ENCODE measurements at regions not wholly inside any gene's neighbourhood (a gene's known extent, or its start where the extent isn't known, plus 50 kb on each side); places are given as distances from the start of the nearest gene placed in this dataset.
"Not testable (repeated sequence)": the region's sequence is repeated elsewhere in the genome, so short reads cannot be mapped to it uniquely, and the experiment has no call there.

DNA sequence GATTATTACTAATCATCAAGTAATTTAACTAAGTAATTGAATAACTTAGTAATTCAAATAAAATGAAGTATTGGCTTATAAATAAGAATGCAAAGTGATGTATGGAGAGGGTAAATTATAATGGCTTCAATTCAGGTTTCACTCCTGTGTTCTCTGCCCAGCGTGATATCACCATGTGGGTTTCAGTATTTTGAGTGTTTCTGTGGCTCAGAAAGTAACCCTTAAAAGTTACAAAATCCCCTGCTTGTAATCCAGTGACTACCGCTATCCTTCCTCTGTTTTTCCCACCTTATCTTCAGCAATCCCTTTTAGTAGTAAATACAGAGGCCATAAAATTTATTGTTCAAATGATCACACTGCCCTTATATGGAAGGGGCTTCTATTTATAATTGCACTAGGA lies 316.4 kb upstream of the CFAP20DC start:
- H3K27ac Mint-ChIP-seq = no peak overlapping the region
- no peak overlapping the region for H3K4me3 Mint-ChIP-seq
- H3K36me3 Mint-ChIP-seq = no peaks in the 10 kb centered on the region
- no peaks in the 10 kb centered on the region for H3K27me3 Mint-ChIP-seq
- peaks cover 5 to 13% (median 7%) of the 10 kb centered on the region in 3 donors for H3K4me1 Mint-ChIP-seq
- H3K9me3 Mint-ChIP-seq = no peaks in the 10 kb centered on the region

DNA sequence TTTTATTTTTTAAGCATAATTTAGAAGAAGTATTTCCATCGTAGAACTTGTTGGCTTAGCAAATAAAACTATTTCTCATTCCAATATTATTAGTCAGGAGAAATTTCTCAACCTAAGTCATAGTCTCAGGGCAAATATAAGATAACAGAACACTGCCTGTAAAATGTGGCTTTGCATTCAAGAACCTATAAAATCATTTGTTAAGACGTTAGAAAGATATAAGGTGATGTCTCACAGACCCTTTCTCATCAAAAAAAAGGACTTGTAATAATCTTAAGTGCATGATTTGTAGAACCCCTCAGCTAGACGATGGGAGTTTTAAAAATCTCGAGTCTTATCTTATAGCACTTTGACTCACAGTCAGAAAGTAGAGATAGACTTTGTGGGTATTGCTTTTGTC lies 314.7 kb upstream of the CFAP20DC start:
- Mint-ChIP-seq H3K4me1 (peaks cover 5 to 11% (median 6%) of the 10 kb centered on the region in 3 donors), H3K4me3 (no peak overlapping the region), H3K36me3 (no peaks in the 10 kb centered on the region), H3K27ac (no peak overlapping the region), H3K9me3 (no peaks in the 10 kb centered on the region), H3K27me3 (no peaks in the 10 kb centered on the region)

- H3K9me3 Mint-ChIP-seq = not testable (repeated sequence)
Measured at GRCh38 chr3:59360312-59360711, 310.5 kb upstream of the CFAP20DC start.

DNA sequence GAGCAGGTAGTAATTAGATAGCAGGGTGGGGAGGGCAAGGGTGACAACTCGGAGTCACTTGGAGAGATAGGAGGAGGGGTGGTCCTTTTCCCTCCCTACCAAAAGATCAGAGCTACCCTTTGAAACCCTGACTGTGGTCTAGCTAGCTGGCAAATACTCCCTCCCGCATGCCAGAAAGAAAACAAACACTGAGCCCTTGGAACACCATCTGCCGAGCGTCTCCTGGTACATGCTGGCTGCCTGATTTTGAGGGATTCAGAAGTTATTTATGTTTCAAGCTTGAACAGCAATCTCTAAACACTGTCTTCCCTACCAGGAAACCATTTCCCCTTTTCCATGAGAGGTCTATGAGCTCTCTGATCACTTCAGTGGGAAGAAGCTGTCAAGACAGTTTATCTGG lies 291.6 kb upstream of the CFAP20DC start:
- Mint-ChIP-seq H3K27me3 (no peaks in the 10 kb centered on the region), H3K4me3 (no peak overlapping the region), H3K27ac (no peak overlapping the region), H3K9me3 (no peaks in the 10 kb centered on the region), H3K4me1 (peaks cover 7 to 9% (median 7%) of the 10 kb centered on the region in 3 donors), H3K36me3 (peaks cover 3% of the 10 kb centered on the region)

More at GRCh38 chr3:59360312-59360711, 310.5 kb upstream of the CFAP20DC start:
- H3K36me3 Mint-ChIP-seq, H3K27ac Mint-ChIP-seq, H3K4me1 Mint-ChIP-seq, H3K27me3 Mint-ChIP-seq, H3K4me3 Mint-ChIP-seq: not testable (repeated sequence)

GRCh38 chr3:59339818-59340217 lies 290.0 kb upstream of the CFAP20DC start:
- H3K36me3 Mint-ChIP-seq = peaks cover 3% of the 10 kb centered on the region

DNA sequence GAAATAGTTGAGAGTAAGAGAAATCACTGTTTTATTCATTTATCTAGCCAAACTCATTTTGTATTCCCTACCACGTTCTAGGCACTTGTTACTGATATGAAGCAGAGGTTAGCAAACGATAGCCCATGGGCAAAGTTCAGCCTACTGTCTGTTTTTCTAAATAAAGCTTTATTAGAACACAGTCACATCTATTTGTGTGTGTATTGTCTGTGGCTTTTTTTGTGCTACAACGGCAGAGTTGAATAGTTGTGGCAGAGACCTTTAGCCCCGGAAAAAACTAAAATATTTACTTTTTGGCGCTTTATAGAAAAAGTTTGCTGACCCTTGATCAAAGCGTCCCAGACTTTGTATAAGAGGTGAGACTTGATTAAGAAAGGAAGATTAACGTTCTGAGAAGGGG lies 289.1 kb upstream of the CFAP20DC start:
- Mint-ChIP-seq H3K4me1 (peaks cover 7 to 9% (median 7%) of the 10 kb centered on the region in 3 donors), H3K27ac (no peak overlapping the region), H3K36me3 (peaks cover 3% of the 10 kb centered on the region), H3K27me3 (no peaks in the 10 kb centered on the region), H3K4me3 (no peak overlapping the region), H3K9me3 (peaks cover 0 to 2% (median 0%) of the 10 kb centered on the region in 3 donors)

More at GRCh38 chr3:59339818-59340217, 290.0 kb upstream of the CFAP20DC start:
- peak overlapping the region in 2 of 4 donors; percentile 51 to 75 for H3K4me3 Mint-ChIP-seq
- peaks cover 7 to 9% (median 7%) of the 10 kb centered on the region in 3 donors for H3K4me1 Mint-ChIP-seq
- no peaks in the 10 kb centered on the region for H3K27me3 Mint-ChIP-seq
- peak overlapping the region in 1 of 3 donors; percentile 36 for H3K27ac Mint-ChIP-seq
- no peaks in the 10 kb centered on the region for H3K9me3 Mint-ChIP-seq

GRCh38 chr3:59335338-59335737 lies 285.5 kb upstream of the CFAP20DC start:
- Mint-ChIP-seq H3K9me3 (peaks cover 0 to 8% (median 0%) of the 10 kb centered on the region in 3 donors), H3K36me3 (no peaks in the 10 kb centered on the region), H3K27ac (no peak overlapping the region), H3K4me3 (no peak overlapping the region), H3K4me1 (peaks cover 7% of the 10 kb centered on the region in 3 donors), H3K27me3 (no peaks in the 10 kb centered on the region)

- Mint-ChIP-seq H3K27ac (no peak overlapping the region), H3K4me3 (no peak overlapping the region), H3K36me3 (no peaks in the 10 kb centered on the region), H3K27me3 (no peaks in the 10 kb centered on the region), H3K4me1 (peaks cover 1% of the 10 kb centered on the region in 3 donors), H3K9me3 (peaks cover 0 to 8% (median 0%) of the 10 kb centered on the region in 3 donors)
Measured at GRCh38 chr3:59334585-59334984, 284.8 kb upstream of the CFAP20DC start.

DNA sequence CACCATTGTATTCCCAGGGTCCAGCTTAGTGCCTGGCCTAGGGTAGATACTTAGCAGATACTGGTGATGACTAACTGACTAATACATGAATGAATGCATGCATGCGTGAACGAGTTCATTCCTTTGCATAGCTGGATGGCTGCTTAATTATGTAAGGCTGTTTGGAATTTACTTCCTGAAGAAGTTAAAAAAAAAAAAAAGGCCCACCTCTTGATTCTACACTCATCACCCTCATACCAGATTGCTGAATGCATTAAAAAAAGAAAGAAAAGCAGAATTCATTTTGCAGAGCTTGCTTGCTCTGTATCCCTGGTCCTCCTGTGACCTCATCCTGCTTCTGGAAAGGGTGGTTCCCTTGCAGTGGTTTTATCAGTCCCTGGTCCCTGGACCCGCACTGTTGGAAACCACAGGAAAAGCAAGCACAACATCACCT lies 277.6 kb upstream of the CFAP20DC start:
- Mint-ChIP-seq H3K27me3 (no peaks in the 10 kb centered on the region), H3K9me3 (no peaks in the 10 kb centered on the region), H3K4me1 (no peaks in the 10 kb centered on the region), H3K36me3 (no peaks in the 10 kb centered on the region), H3K27ac (no peak overlapping the region), H3K4me3 (no peak overlapping the region)

- Mint-ChIP-seq H3K4me3 (no peak overlapping the region), H3K27me3 (no peaks in the 10 kb centered on the region), H3K9me3 (no peaks in the 10 kb centered on the region), H3K36me3 (no peaks in the 10 kb centered on the region), H3K27ac (no peak overlapping the region), H3K4me1 (no peaks in the 10 kb centered on the region)
Measured at GRCh38 chr3:59326246-59327024, 276.6 kb upstream of the CFAP20DC start.

GRCh38 chr3:59321881-59322540 lies 272.2 kb upstream of the CFAP20DC start:
- Mint-ChIP-seq H3K4me1 (peaks cover 0 to 3% (median 0%) of the 10 kb centered on the region in 3 donors), H3K27ac (no peak overlapping the region), H3K27me3 (no peaks in the 10 kb centered on the region), H3K9me3 (no peaks in the 10 kb centered on the region), H3K4me3 (no peak overlapping the region), H3K36me3 (peaks cover 3% of the 10 kb centered on the region)

- Mint-ChIP-seq H3K9me3 (no peaks in the 10 kb centered on the region), H3K36me3 (peaks cover 3% of the 10 kb centered on the region), H3K27me3 (no peaks in the 10 kb centered on the region), H3K27ac (peak overlapping the region in 1 of 3 donors; percentile 4), H3K4me1 (peaks cover 0 to 3% (median 1%) of the 10 kb centered on the region in 3 donors), H3K4me3 (no peak overlapping the region)
Measured at GRCh38 chr3:59320080-59320479, 270.3 kb upstream of the CFAP20DC start.

GRCh38 chr3:59319442-59319841 lies 269.6 kb upstream of the CFAP20DC start:
- peaks cover 3% of the 10 kb centered on the region for H3K36me3 Mint-ChIP-seq

DNA sequence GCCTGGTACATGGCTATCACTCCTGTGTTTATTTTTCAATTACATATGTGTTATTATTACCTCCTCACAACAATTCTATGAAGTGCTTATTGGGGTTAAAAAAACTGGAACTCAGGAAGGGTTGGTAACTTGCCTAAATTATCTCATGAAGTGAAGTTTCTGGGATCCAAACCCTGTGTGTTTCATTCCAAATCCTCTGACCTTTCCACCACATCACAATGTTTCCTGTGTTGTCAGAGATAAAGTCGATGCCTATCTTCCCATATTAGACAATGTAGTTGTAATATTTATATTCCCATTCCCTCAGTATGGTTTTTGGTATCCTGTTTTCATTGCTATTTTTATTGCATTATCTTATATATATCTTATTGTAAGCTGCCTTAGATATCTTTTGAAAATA lies 269.1 kb upstream of the CFAP20DC start:
- no peaks in the 10 kb centered on the region for H3K9me3 Mint-ChIP-seq
- no peak overlapping the region for H3K4me3 Mint-ChIP-seq
- H3K27ac Mint-ChIP-seq = no peak overlapping the region
- H3K4me1 Mint-ChIP-seq = peaks cover 0 to 3% (median 1%) of the 10 kb centered on the region in 3 donors
- H3K27me3 Mint-ChIP-seq = no peaks in the 10 kb centered on the region
- peaks cover 3% of the 10 kb centered on the region for H3K36me3 Mint-ChIP-seq

More at GRCh38 chr3:59319442-59319841, 269.6 kb upstream of the CFAP20DC start:
- H3K9me3 Mint-ChIP-seq = no peaks in the 10 kb centered on the region
- H3K27ac Mint-ChIP-seq = no peak overlapping the region
- no peak overlapping the region for H3K4me3 Mint-ChIP-seq
- peaks cover 0 to 3% (median 1%) of the 10 kb centered on the region in 3 donors for H3K4me1 Mint-ChIP-seq
- H3K27me3 Mint-ChIP-seq = no peaks in the 10 kb centered on the region

DNA sequence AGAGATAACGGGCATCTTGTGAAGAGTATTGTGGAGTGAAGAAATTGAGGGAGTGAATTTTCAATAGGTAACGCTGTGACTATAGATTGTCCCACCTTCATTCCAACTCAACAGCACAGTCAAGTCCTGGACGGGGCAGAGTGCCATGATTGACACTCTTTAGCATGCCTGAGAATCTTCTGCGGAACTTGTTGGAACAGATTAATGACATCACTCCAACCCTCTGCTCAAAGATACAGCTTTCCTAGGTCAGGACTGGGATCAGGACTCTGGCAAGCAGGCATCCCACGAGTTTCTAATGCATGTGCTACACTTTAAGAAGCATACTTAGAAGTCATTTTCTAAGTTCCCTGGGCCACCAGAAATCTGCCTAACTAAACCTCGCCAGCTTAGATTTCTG lies 267.6 kb upstream of the CFAP20DC start:
- H3K27me3 Mint-ChIP-seq = no peaks in the 10 kb centered on the region
- no peak overlapping the region for H3K27ac Mint-ChIP-seq
- peak overlapping the region in 1 of 4 donors; percentile 11 for H3K4me3 Mint-ChIP-seq
- peaks cover 0 to 3% (median 1%) of the 10 kb centered on the region in 3 donors for H3K4me1 Mint-ChIP-seq
- H3K36me3 Mint-ChIP-seq = peaks cover 3% of the 10 kb centered on the region
- no peaks in the 10 kb centered on the region for H3K9me3 Mint-ChIP-seq
